Breast epithelium (tissue), 4 donors: ENCODE measurements at regions not wholly inside any gene's neighbourhood (a gene's known extent, or its start where the extent isn't known, plus 50 kb on each side); places are given as distances from the start of the nearest gene placed in this dataset.

Experiments
- DNase-seq, 2 donors: peaks; one replicate each; pipeline ENCODE4 v3.0.0-alpha.2; 2019; ENCODE audit warnings: low spot score in 2 of 2
- H3K27ac ChIP-seq, 2 donors: fragments of 200-600 bp; sonication (generic) in 1 of 2; one replicate each; pipeline ENCODE4 v1.5.1; 2016 to 2019; ENCODE audit warnings: mild to moderate bottlenecking in 1 of 2
- H3K27me3 ChIP-seq, 2 donors: fragments of 200-600 bp; sonication (generic) in 1 of 2; one replicate each; pipeline versions ENCODE4 v1.5.1 to v1.6.0; 2017 to 2019; ENCODE audit warnings: control low read depth in 1 of 2, mild to moderate bottlenecking in 1 of 2
- H3K36me3 ChIP-seq: fragments of 200-600 bp; one replicate; pipeline ENCODE4 v1.5.1; 2019
- H3K4me1 ChIP-seq, 2 donors: fragments of 200-600 bp; sonication (generic); one replicate each; pipeline ENCODE4 v1.5.1; 2016 to 2019; ENCODE audit warnings: control low read depth in 1 of 2
- H3K4me3 ChIP-seq, 3 donors: fragments of 200-600 bp; sonication (generic); 1 replicate in 2 of 3; 2 replicates in 1 of 3; pipeline ENCODE4 v1.5.1; 2016 to 2019; ENCODE audit warnings: mild to moderate bottlenecking in 3 of 3, moderate library complexity in 2 of 3
- H3K9me3 ChIP-seq, 2 donors: fragments of 200-600 bp; sonication (generic) in 1 of 2; one replicate each; pipeline ENCODE4 v1.5.1; 2016 to 2019; ENCODE audit warnings: control low read depth in 1 of 2
- CTCF ChIP-seq, 3 donors: fragments of 450-650 bp; IDR thresholded peaks; one replicate each; pipeline ENCODE4 v1.5.1; 2016 to 2017; ENCODE audit warnings: antibody characterized with exemption in 3 of 3, mild to moderate bottlenecking in 3 of 3, moderate library complexity in 3 of 3
- POLR2A ChIP-seq: fragments of 450-650 bp; IDR thresholded peaks from one replicate; pipeline ENCODE4 v1.6.1; 2016; ENCODE audit warnings: antibody characterized with exemption, mild to moderate bottlenecking, moderate library complexity
- POLR2AphosphoS5 ChIP-seq, 3 donors: sonication (generic); formaldehyde crosslinking; IDR thresholded peaks; one replicate each; pipeline ENCODE4 v1.6.1; 2017; ENCODE audit warnings: antibody characterized with exemption in 3 of 3
- intact Hi-C: fragments of 100-400 bp; cut with DNase I; formaldehyde crosslinking; loops from one replicate; pipeline ENCODE4 v1.15.1; 2023; ENCODE audit warnings: low total_unique reads

GRCh38 chr9:71582347-71582746 is 186.0 kb downstream of the CEMIP2 start:
- Histone ChIP-seq H3K36me3 (no peaks in the 10 kb centered on the region), H3K9me3 (no peaks in the 10 kb centered on the region), H3K4me1 (no peaks in the 10 kb centered on the region), H3K27ac (no peak overlapping the region), H3K27me3 (no peaks in the 10 kb centered on the region), H3K4me3 (no peak overlapping the region)
- TF ChIP-seq POLR2AphosphoS5 (IDR thresholded peaks at IDR 0.05) (no peak), POLR2A (no peak), CTCF (IDR thresholded peaks at IDR 0.05) (no peak)
- intact Hi-C loops, result no loop called here
- no peak for DNase-seq

GRCh38 chr9:71581101-71581500 is 187.2 kb downstream of the CEMIP2 start:
- Histone ChIP-seq H3K27me3 (no peaks in the 10 kb centered on the region), H3K36me3 (no peaks in the 10 kb centered on the region), H3K27ac (no peak overlapping the region), H3K4me3 (no peak overlapping the region), H3K4me1 (no peaks in the 10 kb centered on the region), H3K9me3 (no peaks in the 10 kb centered on the region)
- no peak for TF ChIP-seq CTCF (IDR thresholded peaks at IDR 0.05)
- no peak for TF ChIP-seq POLR2A
- TF ChIP-seq POLR2AphosphoS5 (IDR thresholded peaks at IDR 0.05), result no peak
- DNase-seq, result no peak
- intact Hi-C loops, result no loop called here

GRCh38 chr9:71571186-71571585 is 197.1 kb downstream of the CEMIP2 start:
- H3K4me3 ChIP-seq, result no peak overlapping the region
- TF ChIP-seq CTCF (IDR thresholded peaks at IDR 0.05) (no peak), POLR2AphosphoS5 (IDR thresholded peaks at IDR 0.05) (no peak), POLR2A (no peak)
- DNase-seq, result no peak
- no peaks in the 10 kb centered on the region for H3K9me3 ChIP-seq
- no peak overlapping the region for H3K27ac ChIP-seq
- H3K36me3 ChIP-seq, result no peaks in the 10 kb centered on the region
- H3K27me3 ChIP-seq, result no peaks in the 10 kb centered on the region
- intact Hi-C loops, result no loop called here
- no peaks in the 10 kb centered on the region for H3K4me1 ChIP-seq

GRCh38 chr9:71567890-71568289 is 200.4 kb downstream of the CEMIP2 start:
- intact Hi-C loops, result no loop called here
- Histone ChIP-seq H3K4me3 (no peak overlapping the region), H3K4me1 (no peaks in the 10 kb centered on the region), H3K9me3 (no peaks in the 10 kb centered on the region), H3K27me3 (no peaks in the 10 kb centered on the region), H3K36me3 (no peaks in the 10 kb centered on the region), H3K27ac (no peak overlapping the region)
- TF ChIP-seq CTCF (IDR thresholded peaks at IDR 0.05), result no peak
- no peak for TF ChIP-seq POLR2AphosphoS5 (IDR thresholded peaks at IDR 0.05)
- no peak for TF ChIP-seq POLR2A
- DNase-seq, result no peak

GRCh38 chr9:71562140-71562539 is 206.2 kb downstream of the CEMIP2 start:
- intact Hi-C loops, result no loop called here
- Histone ChIP-seq H3K4me1 (no peaks in the 10 kb centered on the region), H3K9me3 (no peaks in the 10 kb centered on the region), H3K4me3 (no peak overlapping the region), H3K27ac (no peak overlapping the region), H3K36me3 (no peaks in the 10 kb centered on the region), H3K27me3 (no peaks in the 10 kb centered on the region)
- TF ChIP-seq POLR2AphosphoS5 (IDR thresholded peaks at IDR 0.05) (no peak), POLR2A (no peak), CTCF (IDR thresholded peaks at IDR 0.05) (no peak)
- DNase-seq, result no peak
